ENCODE measurements at regions not wholly inside any gene's neighbourhood (a gene's known extent, or its start where the extent isn't known, plus 50 kb on each side); places are given as distances from the start of the nearest gene placed in this dataset.

DNA sequence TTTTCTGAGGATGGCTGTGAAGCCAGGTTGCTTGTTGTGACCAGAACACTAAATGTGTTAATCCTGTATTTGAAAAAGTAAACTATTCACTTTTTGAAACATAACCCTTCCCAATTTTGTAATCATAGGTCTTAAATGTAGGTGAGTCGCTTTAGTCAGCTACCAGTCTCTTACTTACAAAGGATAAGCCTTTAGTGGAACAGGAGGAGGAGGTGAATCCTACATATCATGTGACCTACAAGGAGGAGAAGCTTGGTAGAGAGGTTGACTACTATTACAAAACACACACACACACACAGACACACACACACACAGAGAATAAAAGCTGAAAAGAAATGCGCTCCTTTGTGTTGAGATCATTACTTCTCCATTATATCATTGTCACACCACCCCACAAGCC, 59.9 kb upstream of the SPAG16 start:
- no peaks in the 10 kb centered on the region for H4K20me1 ChIP-seq (ENCODE audit: insufficient read depth)
- H3K4me3 ChIP-seq (ENCODE audit: low read length): no peak overlapping the region
- no peaks in the 10 kb centered on the region for H3K27me3 ChIP-seq (ENCODE audit: insufficient read depth, low read depth, low read length)
- H3K9me2 ChIP-seq (ENCODE audit: insufficient read depth, low read length): no peaks in the 10 kb centered on the region
- H3K4me2 ChIP-seq (ENCODE audit: low read length): no peak overlapping the region
- H3K79me2 ChIP-seq (replicated peaks; ENCODE audit: insufficient read depth, low read length): no peaks in the 10 kb centered on the region
- TF ChIP-seq EP300 (conservative IDR thresholded peaks at IDR 0.05; ENCODE audit: poor library complexity, severe bottlenecking): no peak
- TF ChIP-seq RAD21 (conservative IDR thresholded peaks at IDR 0.05): no peak
- no peak for TF ChIP-seq POLR2AphosphoS5 (IDR thresholded peaks at IDR 0.05)
- no peak for TF ChIP-seq SMC3 (conservative IDR thresholded peaks at IDR 0.05; ENCODE audit: poor library complexity)
- H3F3A ChIP-seq (ENCODE audit: insufficient read depth, low read length, poor library complexity, severe bottlenecking): no peaks in the 10 kb centered on the region
- no peak overlapping the region for H2AFZ ChIP-seq (ENCODE audit: low read depth, low read length)
- H3K9me3 ChIP-seq (ENCODE audit: low read length): no peaks in the 10 kb centered on the region
- H3K9ac ChIP-seq (ENCODE audit: low read length): no peak overlapping the region
- no peaks in the 10 kb centered on the region for H3K36me3 ChIP-seq (ENCODE audit: insufficient read depth, low read length)
- H3K27ac ChIP-seq (ENCODE audit: low read length): no peak overlapping the region

DNA sequence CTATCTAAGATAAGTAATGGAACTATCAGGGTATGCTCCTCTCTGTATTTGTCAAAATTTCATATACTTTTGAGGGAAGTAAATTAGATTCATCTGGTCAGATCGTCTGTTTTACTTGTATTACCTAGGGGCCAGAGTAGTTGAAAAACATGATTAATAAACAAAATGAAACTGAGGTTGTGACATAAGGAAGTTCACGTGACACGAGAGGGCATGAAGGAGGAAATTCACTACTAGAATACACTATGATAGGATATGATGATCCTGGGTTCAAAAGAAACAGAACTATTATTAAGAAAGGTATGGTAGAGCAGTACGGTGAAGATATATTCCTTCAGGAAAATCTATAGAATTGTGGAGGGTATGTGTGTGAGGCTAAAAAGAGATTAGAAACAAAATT, 58.4 kb upstream of the SPAG16 start:
- no peak for TF ChIP-seq RAD21 (conservative IDR thresholded peaks at IDR 0.05)
- TF ChIP-seq, protein P1, sequence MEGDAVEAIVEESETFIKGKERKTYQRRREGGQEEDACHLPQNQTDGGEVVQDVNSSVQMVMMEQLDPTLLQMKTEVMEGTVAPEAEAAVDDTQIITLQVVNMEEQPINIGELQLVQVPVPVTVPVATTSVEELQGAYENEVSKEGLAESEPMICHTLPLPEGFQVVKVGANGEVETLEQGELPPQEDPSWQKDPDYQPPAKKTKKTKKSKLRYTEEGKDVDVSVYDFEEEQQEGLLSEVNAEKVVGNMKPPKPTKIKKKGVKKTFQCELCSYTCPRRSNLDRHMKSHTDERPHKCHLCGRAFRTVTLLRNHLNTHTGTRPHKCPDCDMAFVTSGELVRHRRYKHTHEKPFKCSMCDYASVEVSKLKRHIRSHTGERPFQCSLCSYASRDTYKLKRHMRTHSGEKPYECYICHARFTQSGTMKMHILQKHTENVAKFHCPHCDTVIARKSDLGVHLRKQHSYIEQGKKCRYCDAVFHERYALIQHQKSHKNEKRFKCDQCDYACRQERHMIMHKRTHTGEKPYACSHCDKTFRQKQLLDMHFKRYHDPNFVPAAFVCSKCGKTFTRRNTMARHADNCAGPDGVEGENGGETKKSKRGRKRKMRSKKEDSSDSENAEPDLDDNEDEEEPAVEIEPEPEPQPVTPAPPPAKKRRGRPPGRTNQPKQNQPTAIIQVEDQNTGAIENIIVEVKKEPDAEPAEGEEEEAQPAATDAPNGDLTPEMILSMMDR (IDR thresholded peaks at IDR 0.05; ENCODE audit: poor library complexity, severe bottlenecking): no peak
- no peak for TF ChIP-seq EZH2 (IDR thresholded peaks at IDR 0.05; ENCODE audit: borderline replicate concordance, insufficient read depth, low read length, poor library complexity, severe bottlenecking)
- TF ChIP-seq POLR2AphosphoS5 (IDR thresholded peaks at IDR 0.05): no peak
- TF ChIP-seq TAF1 (IDR thresholded peaks at IDR 0.05; ENCODE audit: low read depth): no peak
- no peak for TF ChIP-seq SMC3 (conservative IDR thresholded peaks at IDR 0.05; ENCODE audit: poor library complexity)
- no peak for TF ChIP-seq EP300 (conservative IDR thresholded peaks at IDR 0.05; ENCODE audit: poor library complexity, severe bottlenecking)
- TF ChIP-seq, protein P2, sequence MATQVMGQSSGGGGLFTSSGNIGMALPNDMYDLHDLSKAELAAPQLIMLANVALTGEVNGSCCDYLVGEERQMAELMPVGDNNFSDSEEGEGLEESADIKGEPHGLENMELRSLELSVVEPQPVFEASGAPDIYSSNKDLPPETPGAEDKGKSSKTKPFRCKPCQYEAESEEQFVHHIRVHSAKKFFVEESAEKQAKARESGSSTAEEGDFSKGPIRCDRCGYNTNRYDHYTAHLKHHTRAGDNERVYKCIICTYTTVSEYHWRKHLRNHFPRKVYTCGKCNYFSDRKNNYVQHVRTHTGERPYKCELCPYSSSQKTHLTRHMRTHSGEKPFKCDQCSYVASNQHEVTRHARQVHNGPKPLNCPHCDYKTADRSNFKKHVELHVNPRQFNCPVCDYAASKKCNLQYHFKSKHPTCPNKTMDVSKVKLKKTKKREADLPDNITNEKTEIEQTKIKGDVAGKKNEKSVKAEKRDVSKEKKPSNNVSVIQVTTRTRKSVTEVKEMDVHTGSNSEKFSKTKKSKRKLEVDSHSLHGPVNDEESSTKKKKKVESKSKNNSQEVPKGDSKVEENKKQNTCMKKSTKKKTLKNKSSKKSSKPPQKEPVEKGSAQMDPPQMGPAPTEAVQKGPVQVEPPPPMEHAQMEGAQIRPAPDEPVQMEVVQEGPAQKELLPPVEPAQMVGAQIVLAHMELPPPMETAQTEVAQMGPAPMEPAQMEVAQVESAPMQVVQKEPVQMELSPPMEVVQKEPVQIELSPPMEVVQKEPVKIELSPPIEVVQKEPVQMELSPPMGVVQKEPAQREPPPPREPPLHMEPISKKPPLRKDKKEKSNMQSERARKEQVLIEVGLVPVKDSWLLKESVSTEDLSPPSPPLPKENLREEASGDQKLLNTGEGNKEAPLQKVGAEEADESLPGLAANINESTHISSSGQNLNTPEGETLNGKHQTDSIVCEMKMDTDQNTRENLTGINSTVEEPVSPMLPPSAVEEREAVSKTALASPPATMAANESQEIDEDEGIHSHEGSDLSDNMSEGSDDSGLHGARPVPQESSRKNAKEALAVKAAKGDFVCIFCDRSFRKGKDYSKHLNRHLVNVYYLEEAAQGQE (IDR thresholded peaks at IDR 0.05; ENCODE audit: borderline replicate concordance): no peak
- TF ChIP-seq MXI1 (conservative IDR thresholded peaks at IDR 0.05; ENCODE audit: poor library complexity, severe bottlenecking): no peak
- H3K4me3 ChIP-seq (ENCODE audit: low read length): no peak overlapping the region
- no peaks in the 10 kb centered on the region for H4K20me1 ChIP-seq (ENCODE audit: insufficient read depth)
- H2AFZ ChIP-seq (ENCODE audit: low read depth, low read length): no peak overlapping the region
- no peaks in the 10 kb centered on the region for H3K79me2 ChIP-seq (replicated peaks; ENCODE audit: insufficient read depth, low read length)
- H3K9ac ChIP-seq (ENCODE audit: low read length): no peak overlapping the region
- H3K9me2 ChIP-seq (ENCODE audit: insufficient read depth, low read length): no peaks in the 10 kb centered on the region
- H3K4me2 ChIP-seq (ENCODE audit: low read length): no peak overlapping the region
- H3K27ac ChIP-seq (ENCODE audit: low read length): no peak overlapping the region
- H3K9me3 ChIP-seq (ENCODE audit: low read length): no peaks in the 10 kb centered on the region
- no peaks in the 10 kb centered on the region for H3K27me3 ChIP-seq (ENCODE audit: insufficient read depth, low read depth, low read length)
- no peaks in the 10 kb centered on the region for H3K36me3 ChIP-seq (ENCODE audit: insufficient read depth, low read length)
- no peaks in the 10 kb centered on the region for H3F3A ChIP-seq (ENCODE audit: insufficient read depth, low read length, poor library complexity, severe bottlenecking)

DNA sequence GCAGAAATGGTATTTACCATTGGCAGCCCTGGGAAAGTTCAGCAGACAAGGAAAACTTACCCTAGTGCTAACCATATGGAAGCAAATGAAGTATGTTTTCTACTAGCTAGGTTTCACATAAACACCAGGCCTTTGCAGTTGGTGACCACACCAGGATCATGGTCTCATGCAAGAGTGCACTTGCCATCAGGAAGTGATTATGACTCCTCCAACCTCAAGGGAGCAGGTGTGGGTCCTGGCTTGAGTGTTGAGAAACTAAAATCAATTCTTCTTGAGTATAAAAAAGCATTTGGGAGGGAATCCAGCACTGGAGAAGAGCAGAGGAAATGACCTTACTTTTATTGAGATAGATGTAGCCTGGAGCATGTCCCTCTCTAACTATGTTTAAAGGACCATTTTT, 56.8 kb upstream of the SPAG16 start:
- TF ChIP-seq RAD21 (conservative IDR thresholded peaks at IDR 0.05) (no peak), EZH2 (IDR thresholded peaks at IDR 0.05; ENCODE audit: borderline replicate concordance, insufficient read depth, low read length, poor library complexity, severe bottlenecking) (no peak), SMC3 (conservative IDR thresholded peaks at IDR 0.05; ENCODE audit: poor library complexity) (no peak), EP300 (conservative IDR thresholded peaks at IDR 0.05; ENCODE audit: poor library complexity, severe bottlenecking) (no peak)
- H3K9me3 ChIP-seq (ENCODE audit: low read length): no peaks in the 10 kb centered on the region
- H3K36me3 ChIP-seq (ENCODE audit: insufficient read depth, low read length): no peaks in the 10 kb centered on the region
- H3K27me3 ChIP-seq (ENCODE audit: insufficient read depth, low read depth, low read length): no peaks in the 10 kb centered on the region
- H3K9ac ChIP-seq (ENCODE audit: low read length): no peak overlapping the region
- H3K9me2 ChIP-seq (ENCODE audit: insufficient read depth, low read length): no peaks in the 10 kb centered on the region
- H3F3A ChIP-seq (ENCODE audit: insufficient read depth, low read length, poor library complexity, severe bottlenecking): no peaks in the 10 kb centered on the region
- no peak overlapping the region for H3K27ac ChIP-seq (ENCODE audit: low read length)
- H4K20me1 ChIP-seq (ENCODE audit: insufficient read depth): no peaks in the 10 kb centered on the region
- H3K4me3 ChIP-seq (ENCODE audit: low read length): no peak overlapping the region
- H2AFZ ChIP-seq (ENCODE audit: low read depth, low read length): no peak overlapping the region
- no peak overlapping the region for H3K4me2 ChIP-seq (ENCODE audit: low read length)
- no peaks in the 10 kb centered on the region for H3K79me2 ChIP-seq (replicated peaks; ENCODE audit: insufficient read depth, low read length)
